GM23248 (cell line): ENCODE measurements at regions not wholly inside any gene's neighbourhood (a gene's known extent, or its start where the extent isn't known, plus 50 kb on each side); places are given as distances from the start of the nearest gene placed in this dataset.
"Not testable (repeated sequence)": the region's sequence is repeated elsewhere in the genome, so short reads cannot be mapped to it uniquely, and the experiment has no call there.

Source experiments
- DNase-seq: peaks from one replicate; pipeline ENCODE4 v3.0.0-alpha.2; 2015
- H2AFZ ChIP-seq: fragments of 200-600 bp; sonication (generic); 2 replicates; pipeline ENCODE4 v1.6.1; 2016; ENCODE audit warnings: antibody characterized with exemption
- H3F3A ChIP-seq: fragments of 200-600 bp; sonication (generic); 2 replicates; pipeline ENCODE4 v1.6.1; 2016; ENCODE audit warnings: mild to moderate bottlenecking, antibody characterized with exemption, mixed run types; ENCODE audit not compliant: insufficient read depth
- H3K27ac ChIP-seq: fragments of 200-600 bp; sonication (generic); 2 replicates; pipeline ENCODE4 v1.5.1; 2016; ENCODE audit warnings: mild to moderate bottlenecking
- H3K27me3 ChIP-seq: fragments of 200-600 bp; sonication (generic); replicated peaks from 2 replicates; pipeline ENCODE4 v1.6.1; 2016; ENCODE audit warnings: mild to moderate bottlenecking; ENCODE audit not compliant: insufficient read depth
- H3K36me3 ChIP-seq: fragments of 200-600 bp; sonication (generic); 2 replicates; pipeline ENCODE4 v1.6.1; 2016; ENCODE audit warnings: low read depth, mild to moderate bottlenecking
- H3K4me1 ChIP-seq: fragments of 200-600 bp; sonication (generic); 2 replicates; pipeline ENCODE4 v1.6.1; 2016; ENCODE audit warnings: mild to moderate bottlenecking; ENCODE audit not compliant: insufficient read depth
- H3K4me2 ChIP-seq: fragments of 200-600 bp; sonication (generic); one replicate; pipeline ENCODE4 v1.6.1; 2016; ENCODE audit warnings: mild to moderate bottlenecking; ENCODE audit not compliant: unreplicated experiment
- H3K4me3 ChIP-seq: fragments of 200-600 bp; sonication (generic); 2 replicates; pipeline ENCODE4 v1.5.1; 2016; ENCODE audit warnings: mild to moderate bottlenecking
- H3K79me2 ChIP-seq: fragments of 200-600 bp; sonication (generic); 2 replicates; pipeline ENCODE4 v1.6.1; 2016; ENCODE audit warnings: mild to moderate bottlenecking; ENCODE audit not compliant: insufficient read depth
- H3K9ac ChIP-seq: fragments of 200-600 bp; sonication (generic); 2 replicates; pipeline ENCODE4 v1.6.1; 2016; ENCODE audit warnings: mild to moderate bottlenecking
- H3K9me2 ChIP-seq: fragments of 200-600 bp; sonication (generic); 2 replicates; pipeline ENCODE4 v1.6.1; 2016; ENCODE audit warnings: mixed run types, mild to moderate bottlenecking, moderate library complexity; ENCODE audit not compliant: insufficient read depth
- H3K9me3 ChIP-seq: fragments of 200-600 bp; sonication (generic); one replicate; pipeline ENCODE4 v1.6.1; 2017; ENCODE audit warnings: low read depth
- H4K20me1 ChIP-seq: fragments of 200-600 bp; sonication (generic); 2 replicates; pipeline ENCODE4 v1.6.0; 2016; ENCODE audit not compliant: insufficient read depth
- EZH2 ChIP-seq: fragments of 200-600 bp; sonication (generic); IDR thresholded peaks from 2 replicates; pipeline ENCODE4 v1.6.1; 2018; ENCODE audit warnings: antibody characterized with exemption, mild to moderate bottlenecking; ENCODE audit not compliant: insufficient read depth, poor library complexity, severe bottlenecking
- EZH2phosphoT487 ChIP-seq: fragments of 200-600 bp; sonication (generic); IDR thresholded peaks from 2 replicates; pipeline ENCODE4 v1.6.1; 2018; ENCODE audit warnings: antibody characterized with exemption, moderate library complexity, mild to moderate bottlenecking, low read depth; ENCODE audit not compliant: insufficient read depth
- WGBS, 2 experiments: methylation state at CpG; one replicate each; pipeline ENCODE4 v1.1.6; 2015 to 2017; ENCODE audit warnings: low lambda C conversion rate in 2 of 2, low coverage in 1 of 2; ENCODE audit errors: missing lambda C conversion rate in 2 of 2; 5-methylcytosine and 5-hydroxymethylcytosine counted together
- in situ Hi-C: fragments of 300-500 bp; cut with MboI; formaldehyde crosslinking; loops from 2 replicates; pipeline ENCODE4 v1.15.0; 2020

- no peak overlapping the region for H2AFZ ChIP-seq
- no peaks in the 10 kb centered on the region for H4K20me1 ChIP-seq
- H3K4me1 ChIP-seq, result no peaks in the 10 kb centered on the region
- no peaks in the 10 kb centered on the region for H3K36me3 ChIP-seq
- H3K9me3 ChIP-seq, result no peaks in the 10 kb centered on the region
- no peaks in the 10 kb centered on the region for H3K9me2 ChIP-seq
- no peaks in the 10 kb centered on the region for H3F3A ChIP-seq
- no peaks in the 10 kb centered on the region for H3K27me3 ChIP-seq
- H3K27ac ChIP-seq, result no peak overlapping the region
- H3K9ac ChIP-seq, result no peak overlapping the region
- TF ChIP-seq EZH2 (no peak), EZH2phosphoT487 (no peak)
- in situ Hi-C loops, result no loop called here
- no peak overlapping the region for H3K4me2 ChIP-seq
- H3K79me2 ChIP-seq, result no peaks in the 10 kb centered on the region
- WGBS, 2 experiments, result 8 to 10% methylated on average over 2 of the region's 2 CpGs
- no peak for DNase-seq
- H3K4me3 ChIP-seq, result no peak overlapping the region
These were observed 83.0 kb upstream of the NPSR1 start for GRCh38 chr7:34575006-34575405.

GRCh38 chr7:34577934-34578333, 80.1 kb upstream of the NPSR1 start:
- H3K4me1 ChIP-seq, H3K4me2 ChIP-seq, H3K9me3 ChIP-seq, H4K20me1 ChIP-seq, in situ Hi-C loops, H3K9me2 ChIP-seq, H3K27me3 ChIP-seq, H3K9ac ChIP-seq, H3K27ac ChIP-seq, DNase-seq, H3K79me2 ChIP-seq, H3K4me3 ChIP-seq, H3K36me3 ChIP-seq, H2AFZ ChIP-seq, H3F3A ChIP-seq: not testable (repeated sequence)
- WGBS, 2 experiments, result 75 to 78% methylated on average over 1 of the region's 1 CpG

GRCh38 chr7:34581698-34582097, 76.3 kb upstream of the NPSR1 start:
- in situ Hi-C loops, H3K27ac ChIP-seq, H3F3A ChIP-seq, H3K9ac ChIP-seq, H3K4me3 ChIP-seq, H3K27me3 ChIP-seq, H3K4me1 ChIP-seq, H3K9me2 ChIP-seq, H3K79me2 ChIP-seq, DNase-seq, H4K20me1 ChIP-seq, H3K4me2 ChIP-seq, H3K36me3 ChIP-seq, H3K9me3 ChIP-seq, H2AFZ ChIP-seq: not testable (repeated sequence)
- 62 to 72% methylated on average over 5 to 6 of the region's 6 CpGs for WGBS, 2 experiments

GRCh38 chr7:34584526-34584925, 73.5 kb upstream of the NPSR1 start:
- Histone ChIP-seq H3K4me2 (no peak overlapping the region), H2AFZ (no peak overlapping the region), H3K9me3 (no peaks in the 10 kb centered on the region), H3K9me2 (no peaks in the 10 kb centered on the region), H3K4me1 (no peaks in the 10 kb centered on the region), H3K79me2 (no peaks in the 10 kb centered on the region), H3K27ac (no peak overlapping the region), H3F3A (no peaks in the 10 kb centered on the region), H3K4me3 (no peak overlapping the region), H3K27me3 (no peaks in the 10 kb centered on the region), H4K20me1 (no peaks in the 10 kb centered on the region), H3K36me3 (no peaks in the 10 kb centered on the region), H3K9ac (no peak overlapping the region)
- in situ Hi-C loops, result no loop called here
- 74 to 77% methylated on average over 6 of the region's 6 CpGs for WGBS, 2 experiments
- TF ChIP-seq EZH2 (no peak), EZH2phosphoT487 (no peak)
- no peak for DNase-seq

GRCh38 chr7:34596887-34597286, 61.1 kb upstream of the NPSR1 start:
- Histone ChIP-seq H3K4me3 (no peak overlapping the region), H3K4me2 (no peak overlapping the region), H2AFZ (no peak overlapping the region), H3F3A (no peaks in the 10 kb centered on the region), H3K27me3 (peaks cover 35% of the 10 kb centered on the region), H3K9ac (no peak overlapping the region), H3K4me1 (no peaks in the 10 kb centered on the region), H3K9me2 (no peaks in the 10 kb centered on the region), H3K79me2 (no peaks in the 10 kb centered on the region), H3K36me3 (no peaks in the 10 kb centered on the region), H3K27ac (no peak overlapping the region), H3K9me3 (no peaks in the 10 kb centered on the region), H4K20me1 (no peaks in the 10 kb centered on the region)
- TF ChIP-seq EZH2phosphoT487 (no peak), EZH2 (no peak)
- DNase-seq, result peak; percentile 41
- WGBS, 2 experiments, result 35 to 38% methylated on average over 2 of the region's 2 CpGs
- in situ Hi-C loops, result no loop called here
